Central memory CD4-positive, alpha-beta T cell (primary cell): ENCODE measurements at regions not wholly inside any gene's neighbourhood (a gene's known extent, or its start where the extent isn't known, plus 50 kb on each side); places are given as distances from the start of the nearest gene placed in this dataset.

Experiments used
- DNase-seq: peaks from one replicate; pipeline ENCODE4 v3.0.0; 2022

GRCh38 chr2:2824588-2824987 is 493.5 kb upstream of the MYT1L start:
- DNase-seq, result no peak

- no peak for DNase-seq
Observed at GRCh38 chr2:2823061-2823753, 492.1 kb upstream of the MYT1L start.

- DNase-seq, result no peak
Observed at GRCh38 chr2:2822143-2822542, 491.1 kb upstream of the MYT1L start.

GRCh38 chr2:2812648-2813047 is 481.6 kb upstream of the MYT1L start:
- no peak for DNase-seq

GRCh38 chr2:2812117-2812516 is 481.0 kb upstream of the MYT1L start:
- no peak for DNase-seq

GRCh38 chr2:2810504-2810903 is 479.4 kb upstream of the MYT1L start:
- no peak for DNase-seq

GRCh38 chr2:2809771-2810170 is 478.7 kb upstream of the MYT1L start:
- DNase-seq, result no peak

- DNase-seq, result no peak
Observed at GRCh38 chr2:2808551-2809058, 477.5 kb upstream of the MYT1L start.

- no peak for DNase-seq
Observed at GRCh38 chr2:2806711-2807110, 475.6 kb upstream of the MYT1L start.

- DNase-seq, result no peak
Observed at GRCh38 chr2:2805263-2805662, 474.2 kb upstream of the MYT1L start.

GRCh38 chr2:2804528-2804927 is 473.5 kb upstream of the MYT1L start:
- DNase-seq, result no peak

GRCh38 chr2:2801458-2801857 is 470.4 kb upstream of the MYT1L start:
- DNase-seq, result no peak

GRCh38 chr2:2800697-2801096 is 469.6 kb upstream of the MYT1L start:
- DNase-seq, result no peak

- no peak for DNase-seq
Observed at GRCh38 chr2:2800001-2800400, 468.9 kb upstream of the MYT1L start.

- no peak for DNase-seq
Observed at GRCh38 chr2:2799151-2799697, 468.1 kb upstream of the MYT1L start.

GRCh38 chr2:2798337-2798736 is 467.3 kb upstream of the MYT1L start:
- no peak for DNase-seq

- no peak for DNase-seq
Observed at GRCh38 chr2:2797797-2798196, 466.7 kb upstream of the MYT1L start.

- no peak for DNase-seq
Observed at GRCh38 chr2:2796207-2796606, 465.1 kb upstream of the MYT1L start.

- DNase-seq, result no peak
Observed at GRCh38 chr2:2795438-2796091, 464.5 kb upstream of the MYT1L start.

GRCh38 chr2:2793925-2794560 is 463.0 kb upstream of the MYT1L start:
- DNase-seq, result no peak

GRCh38 chr2:2793514-2793913 is 462.4 kb upstream of the MYT1L start:
- DNase-seq, result no peak

GRCh38 chr2:2791606-2792005 is 460.5 kb upstream of the MYT1L start:
- no peak for DNase-seq

- DNase-seq, result no peak
Observed at GRCh38 chr2:2791031-2791430, 460.0 kb upstream of the MYT1L start.

- DNase-seq, result no peak
Observed at GRCh38 chr2:2788076-2788475, 457.0 kb upstream of the MYT1L start.
